ENCODE measurements at regions not wholly inside any gene's neighbourhood (a gene's known extent, or its start where the extent isn't known, plus 50 kb on each side); places are given as distances from the start of the nearest gene placed in this dataset.

DNA sequence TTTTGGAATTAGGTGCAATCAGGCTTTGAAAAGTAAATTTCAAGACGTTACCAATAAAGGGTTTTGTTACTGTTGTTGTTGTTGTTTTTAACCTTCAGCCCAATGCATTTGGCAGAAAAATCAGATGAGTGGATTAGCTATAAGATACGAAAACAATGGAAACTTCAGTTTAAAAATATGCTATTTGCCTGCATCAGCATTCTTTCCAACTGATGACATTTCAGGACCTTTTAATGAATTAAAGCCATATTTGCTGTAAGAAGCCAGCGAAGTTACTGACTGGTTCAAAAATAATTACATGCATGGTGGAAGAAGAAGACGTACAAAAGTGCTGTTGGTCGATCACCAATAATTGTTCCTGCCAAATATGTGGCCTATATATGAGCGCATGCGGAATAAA lies 639.3 kb upstream of the SOX11 start:
- TF ChIP-seq YY1 (IDR thresholded peaks at IDR 0.05; ENCODE audit: insufficient read depth, insufficient read length): no peak
- no peak for TF ChIP-seq SUZ12 (IDR thresholded peaks at IDR 0.05; ENCODE audit: extremely low read depth, insufficient read depth, insufficient read length)
- TF ChIP-seq ZNF274 (IDR thresholded peaks at IDR 0.05; ENCODE audit: low read depth, low read length): no peak
